ENCODE measurements at regions not wholly inside any gene's neighbourhood (a gene's known extent, or its start where the extent isn't known, plus 50 kb on each side); places are given as distances from the start of the nearest gene placed in this dataset.

- Histone ChIP-seq H3K36me3 (ENCODE audit: control insufficient read depth in 2 of 2, insufficient read depth in 2 of 2, low read length in 1 of 2) (no peaks in the 10 kb centered on the region), H3K4me2 (ENCODE audit: control insufficient read depth, insufficient read depth) (no peak overlapping the region), H3K9me3 (replicated peaks; ENCODE audit: control insufficient read depth, insufficient read depth, low read length) (no peaks in the 10 kb centered on the region), H3K79me2 (ENCODE audit: control insufficient read depth, insufficient read depth, low read length) (no peaks in the 10 kb centered on the region), H2AFZ (ENCODE audit: control insufficient read depth, low read depth, low read length) (no peak overlapping the region), H3K27me3 (replicated peaks in 1 of 2; ENCODE audit: control insufficient read depth in 2 of 2, insufficient read depth in 2 of 2, low read length in 1 of 2) (no peaks in the 10 kb centered on the region), H3K4me1 (ENCODE audit: control insufficient read depth, insufficient read depth, low read length) (no peaks in the 10 kb centered on the region), H4K20me1 (ENCODE audit: control insufficient read depth, insufficient read depth) (no peaks in the 10 kb centered on the region), H3K4me3 (no peak overlapping the region), H3K9ac (ENCODE audit: control insufficient read depth, insufficient read depth, low read length) (no peak overlapping the region), H3K27ac (ENCODE audit: control insufficient read depth, insufficient read depth) (no peak overlapping the region)
- 37% methylated on average over 3 of the region's 3 CpGs for WGBS (ENCODE audit: insufficient coverage, insufficient replicate concordance, low lambda C conversion rate, missing lambda C conversion rate)
- in situ Hi-C loops (cut with MboI) (no loop called here), intact Hi-C loops (cut with micrococcal nuclease; ENCODE audit: unreplicated experiment) (no loop called here)
- ChIA-PET SMC1A (ENCODE audit: uncharacterized antibody, unreplicated experiment) (no interaction called here), POLR2A (no interaction called here), RAD21 (ENCODE audit: unreplicated experiment) (no interaction called here), CTCF (interaction anchor here (1.0 kb wide), 1 partner anchor 170 kb away, joined by 3 read pairs; no protein-coding TSS in a partner anchor)
- DNase-seq (ENCODE audit: low read depth, low spot score) = no peak
- BruUV-seq (replicated peaks) = no TSS peak
- ATAC-seq = no peak
- no peak for TF ChIP-seq NFXL1 (IDR thresholded peaks at IDR 0.05; ENCODE audit: borderline replicate concordance)
- no peak for TF ChIP-seq PAX8 (IDR thresholded peaks at IDR 0.05)
- TF ChIP-seq ZNF217 (IDR thresholded peaks at IDR 0.05) = no peak
- no peak for TF ChIP-seq JUNB (IDR thresholded peaks at IDR 0.05)
- TF ChIP-seq ZSCAN29 (IDR thresholded peaks at IDR 0.05) = no peak
- no peak for TF ChIP-seq BACH1 (IDR thresholded peaks at IDR 0.05; ENCODE audit: borderline replicate concordance)
- no peak for TF ChIP-seq E4F1 (IDR thresholded peaks at IDR 0.05; ENCODE audit: borderline replicate concordance, partially characterized antibody)
- no peak for FAIRE-seq
These were observed 282.5 kb upstream of the AMIGO2 start for GRCh38 chr12:47362126-47362705.

Measured in GM12878 (cell line).